C4-2B (cell line): ENCODE measurements at regions not wholly inside any gene's neighbourhood (a gene's known extent, or its start where the extent isn't known, plus 50 kb on each side); places are given as distances from the start of the nearest gene placed in this dataset.

ENCODE experiments used
- H3K27ac ChIP-seq: fragments of 450-650 bp; 2 replicates; pipeline ENCODE4 v1.5.1; 2017
- CTCF ChIP-seq: fragments of 450-650 bp; conservative IDR thresholded peaks from 2 replicates; pipeline ENCODE4 v1.5.1; 2017; ENCODE audit warnings: mild to moderate bottlenecking
- ZFX ChIP-seq: fragments of 450-650 bp; IDR thresholded peaks from 2 replicates; pipeline ENCODE4 v1.6.1; 2017

- H3K27ac ChIP-seq = no peak overlapping the region
- TF ChIP-seq ZFX (no peak), CTCF (no peak)
Observed at GRCh38 chr7:35995334-35995733, 157.7 kb upstream of the EEPD1 start.

- no peak overlapping the region for H3K27ac ChIP-seq
- no peak for TF ChIP-seq ZFX
- TF ChIP-seq CTCF = no peak
Observed at GRCh38 chr7:35998481-35998880, 154.6 kb upstream of the EEPD1 start.

GRCh38 chr7:36001546-36001945 is 151.5 kb upstream of the EEPD1 start:
- H3K27ac ChIP-seq = no peak overlapping the region
- TF ChIP-seq ZFX (no peak), CTCF (no peak)

- no peak overlapping the region for H3K27ac ChIP-seq
- no peak for TF ChIP-seq CTCF
- no peak for TF ChIP-seq ZFX
Observed at GRCh38 chr7:36002900-36003299, 150.2 kb upstream of the EEPD1 start.

GRCh38 chr7:36003343-36003742 is 149.7 kb upstream of the EEPD1 start:
- TF ChIP-seq ZFX (no peak), CTCF (no peak)
- H3K27ac ChIP-seq = no peak overlapping the region

- TF ChIP-seq ZFX = no peak
- TF ChIP-seq CTCF = no peak
- H3K27ac ChIP-seq = no peak overlapping the region
Observed at GRCh38 chr7:36005293-36005692, 147.8 kb upstream of the EEPD1 start.

- no peak for TF ChIP-seq ZFX
- TF ChIP-seq CTCF = no peak
- no peak overlapping the region for H3K27ac ChIP-seq
Observed at GRCh38 chr7:36005876-36006275, 147.2 kb upstream of the EEPD1 start.
